ENCODE measurements at regions not wholly inside any gene's neighbourhood (a gene's known extent, or its start where the extent isn't known, plus 50 kb on each side); places are given as distances from the start of the nearest gene placed in this dataset.

DNA sequence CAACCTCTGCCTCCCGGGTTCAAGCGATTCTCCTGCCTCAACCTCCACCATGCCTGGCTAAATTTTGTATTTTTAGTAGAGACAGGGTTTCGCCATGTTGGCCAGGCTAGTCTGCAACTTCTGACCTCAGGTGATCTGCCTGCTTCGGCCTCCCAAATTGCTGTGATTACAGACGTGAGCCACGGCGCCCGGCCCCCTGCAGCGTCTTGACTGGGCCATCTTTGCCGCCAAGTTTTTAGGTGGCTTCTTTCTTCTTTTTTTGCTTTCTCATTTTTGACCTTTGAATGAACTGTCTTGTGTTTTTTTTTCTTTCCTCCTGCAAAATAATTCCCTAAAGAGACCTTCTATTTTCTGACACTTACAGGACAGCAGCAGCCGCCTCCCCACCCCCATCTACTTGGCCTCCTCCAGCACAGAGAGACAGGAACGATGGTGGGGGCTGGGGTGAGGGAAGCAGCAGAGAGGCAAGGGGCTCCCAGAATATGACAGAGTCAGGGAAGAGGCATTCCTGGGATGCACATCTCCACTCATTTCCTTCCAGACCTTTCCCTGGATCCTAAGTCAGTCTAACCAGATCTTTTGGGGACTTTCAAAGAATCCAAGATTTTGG lies 92.6 kb upstream of the ALX4 start:
- H3K27me3 ChIP-seq (ENCODE audit: control insufficient read depth in 1 of 2, insufficient read depth in 2 of 2, low read length in 2 of 2), result peaks cover 6 to 27% of the 10 kb centered on the region in 2 experiments; a peak in 4 of 5 replicates
- 45% methylated on average over 12 of the region's 12 CpGs for WGBS (ENCODE audit: low lambda C conversion rate)
- H4K20me1 ChIP-seq (ENCODE audit: insufficient read depth, low read length), result no peaks in the 10 kb centered on the region
- H3K27ac ChIP-seq (ENCODE audit: extremely low read length, insufficient read depth, low read length), result no peak overlapping the region
- intact Hi-C loops (cut with micrococcal nuclease; ENCODE audit: unreplicated experiment) (no loop called here), in situ Hi-C loops (cut with HindIII; ENCODE audit: extremely low pct_ligation_motif_present, low pct_unique_long_range_greater_than_20kb) (loop anchor here (25.0 kb wide), 1 partner anchor 90 kb away; the partner anchor contains the start of gene ALX4)
- H2AFZ ChIP-seq (ENCODE audit: low read length), result no peak overlapping the region
- DNase-seq (ENCODE audit: low spot score) (no peak), ATAC-seq (no peak), FAIRE-seq (no peak)
- no peak overlapping the region for H3K4me2 ChIP-seq (ENCODE audit: low read depth, low read length)
- no TSS peak for BruUV-seq (replicated peaks)
- H3K9me3 ChIP-seq (ENCODE audit: low read length), result no peaks in the 10 kb centered on the region
- POLR2A ChIA-PET, result no interaction called here
- H3K9ac ChIP-seq (ENCODE audit: insufficient read depth, low read depth, low read length), result no peak overlapping the region
- no peak for TF ChIP-seq MLLT10 (CRISPR knock-in tag; IDR thresholded peaks at IDR 0.05)
- CTCF ChIA-PET (ENCODE audit: low intra/inter-chr PET ratio, low total read pairs), result no interaction called here
- H3K36me3 ChIP-seq (replicated peaks in 1 of 2; ENCODE audit: control insufficient read depth in 1 of 2, insufficient read depth in 2 of 2, low read length in 2 of 2), result no peaks in the 10 kb centered on the region
- no peak overlapping the region for H3K4me3 ChIP-seq (replicated peaks in 1 of 3; ENCODE audit: insufficient read depth in 1 of 3, low read depth in 2 of 3, low read length in 3 of 3)
- no peaks in the 10 kb centered on the region for H3K79me2 ChIP-seq (ENCODE audit: insufficient read depth, low read length)
- no peaks in the 10 kb centered on the region for H3K4me1 ChIP-seq (ENCODE audit: insufficient read depth, low read length)

DNA sequence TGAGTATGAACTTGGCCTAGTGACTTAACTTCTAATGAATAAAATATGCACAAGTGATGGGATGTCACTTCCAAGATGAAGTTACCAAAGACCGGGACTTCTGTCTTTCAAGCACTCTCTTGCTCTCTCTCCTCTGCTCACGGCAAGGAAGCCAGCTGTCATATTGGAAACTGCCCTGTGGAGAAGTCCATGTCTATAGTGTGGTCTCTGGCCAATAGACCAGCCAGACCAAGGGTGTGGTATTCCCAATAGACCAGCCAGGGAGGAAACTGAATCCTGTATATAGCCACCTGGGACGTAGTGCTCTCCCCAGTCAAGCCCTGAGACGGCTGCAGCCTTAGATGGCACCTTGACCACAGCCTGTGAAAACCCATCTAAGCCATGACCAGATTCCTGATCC lies 93.2 kb upstream of the ALX4 start:
- no peak overlapping the region for H3K4me3 ChIP-seq (replicated peaks in 1 of 3; ENCODE audit: insufficient read depth in 1 of 3, low read depth in 2 of 3, low read length in 3 of 3)
- WGBS (ENCODE audit: low lambda C conversion rate), result 16% methylated on average over 4 of the region's 4 CpGs
- no peaks in the 10 kb centered on the region for H3K4me1 ChIP-seq (ENCODE audit: insufficient read depth, low read length)
- intact Hi-C loops (cut with micrococcal nuclease; ENCODE audit: unreplicated experiment), result no loop called here
- H3K9ac ChIP-seq (ENCODE audit: insufficient read depth, low read depth, low read length), result no peak overlapping the region
- in situ Hi-C loops (cut with HindIII; ENCODE audit: extremely low pct_ligation_motif_present, low pct_unique_long_range_greater_than_20kb), result loop anchor here (25.0 kb wide), 1 partner anchor 91 kb away; the partner anchor contains the start of gene ALX4
- FAIRE-seq (no peak), ATAC-seq (no peak), DNase-seq (ENCODE audit: low spot score) (no peak)
- no peaks in the 10 kb centered on the region for H3K36me3 ChIP-seq (replicated peaks in 1 of 2; ENCODE audit: control insufficient read depth in 1 of 2, insufficient read depth in 2 of 2, low read length in 2 of 2)
- CTCF ChIA-PET (ENCODE audit: low intra/inter-chr PET ratio, low total read pairs), result no interaction called here
- H3K79me2 ChIP-seq (ENCODE audit: insufficient read depth, low read length), result no peaks in the 10 kb centered on the region
- H4K20me1 ChIP-seq (ENCODE audit: insufficient read depth, low read length), result no peaks in the 10 kb centered on the region
- H3K9me3 ChIP-seq (ENCODE audit: low read length), result no peaks in the 10 kb centered on the region
- H3K27me3 ChIP-seq (ENCODE audit: control insufficient read depth in 1 of 2, insufficient read depth in 2 of 2, low read length in 2 of 2), result peaks cover 5 to 34% of the 10 kb centered on the region in 2 experiments; a peak in 4 of 5 replicates
- no peak overlapping the region for H3K4me2 ChIP-seq (ENCODE audit: low read depth, low read length)
- POLR2A ChIA-PET, result no interaction called here
- no peak overlapping the region for H2AFZ ChIP-seq (ENCODE audit: low read length)
- BruUV-seq (replicated peaks), result no TSS peak
- H3K27ac ChIP-seq (ENCODE audit: extremely low read length, insufficient read depth, low read length), result no peak overlapping the region
- TF ChIP-seq MEIS2 (CRISPR knock-in tag; IDR thresholded peaks at IDR 0.05), result no peak
- TF ChIP-seq PHF8 (CRISPR knock-in tag; IDR thresholded peaks at IDR 0.05), result no peak
- no peak for TF ChIP-seq GZF1 (CRISPR knock-in tag; IDR thresholded peaks at IDR 0.05)
- TF ChIP-seq FUBP1 (CRISPR knock-in tag; IDR thresholded peaks at IDR 0.05; ENCODE audit: borderline replicate concordance), result no peak
- TF ChIP-seq, protein P1, sequence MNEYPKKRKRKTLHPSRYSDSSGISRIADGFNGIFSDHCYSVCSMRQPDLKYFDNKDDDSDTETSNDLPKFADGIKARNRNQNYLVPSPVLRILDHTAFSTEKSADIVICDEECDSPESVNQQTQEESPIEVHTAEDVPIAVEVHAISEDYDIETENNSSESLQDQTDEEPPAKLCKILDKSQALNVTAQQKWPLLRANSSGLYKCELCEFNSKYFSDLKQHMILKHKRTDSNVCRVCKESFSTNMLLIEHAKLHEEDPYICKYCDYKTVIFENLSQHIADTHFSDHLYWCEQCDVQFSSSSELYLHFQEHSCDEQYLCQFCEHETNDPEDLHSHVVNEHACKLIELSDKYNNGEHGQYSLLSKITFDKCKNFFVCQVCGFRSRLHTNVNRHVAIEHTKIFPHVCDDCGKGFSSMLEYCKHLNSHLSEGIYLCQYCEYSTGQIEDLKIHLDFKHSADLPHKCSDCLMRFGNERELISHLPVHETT (CRISPR knock-in tag; conservative IDR thresholded peaks at IDR 0.05), result no peak
- TF ChIP-seq ZFP37 (CRISPR knock-in tag; IDR thresholded peaks at IDR 0.05; ENCODE audit: borderline replicate concordance), result no peak
- no peak for TF ChIP-seq SATB2 (CRISPR knock-in tag; IDR thresholded peaks at IDR 0.05)
- TF ChIP-seq PRPF4 (IDR thresholded peaks at IDR 0.05; ENCODE audit: low read depth, low read length, poor library complexity, severe bottlenecking), result no peak
- no peak for TF ChIP-seq MXI1 (IDR thresholded peaks at IDR 0.05; ENCODE audit: borderline replicate concordance, low read depth, low read length)
- TF ChIP-seq, protein P2, sequence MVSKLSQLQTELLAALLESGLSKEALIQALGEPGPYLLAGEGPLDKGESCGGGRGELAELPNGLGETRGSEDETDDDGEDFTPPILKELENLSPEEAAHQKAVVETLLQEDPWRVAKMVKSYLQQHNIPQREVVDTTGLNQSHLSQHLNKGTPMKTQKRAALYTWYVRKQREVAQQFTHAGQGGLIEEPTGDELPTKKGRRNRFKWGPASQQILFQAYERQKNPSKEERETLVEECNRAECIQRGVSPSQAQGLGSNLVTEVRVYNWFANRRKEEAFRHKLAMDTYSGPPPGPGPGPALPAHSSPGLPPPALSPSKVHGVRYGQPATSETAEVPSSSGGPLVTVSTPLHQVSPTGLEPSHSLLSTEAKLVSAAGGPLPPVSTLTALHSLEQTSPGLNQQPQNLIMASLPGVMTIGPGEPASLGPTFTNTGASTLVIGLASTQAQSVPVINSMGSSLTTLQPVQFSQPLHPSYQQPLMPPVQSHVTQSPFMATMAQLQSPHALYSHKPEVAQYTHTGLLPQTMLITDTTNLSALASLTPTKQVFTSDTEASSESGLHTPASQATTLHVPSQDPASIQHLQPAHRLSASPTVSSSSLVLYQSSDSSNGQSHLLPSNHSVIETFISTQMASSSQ (IDR thresholded peaks at IDR 0.05; ENCODE audit: low read depth), result no peak
- TF ChIP-seq, protein P2 (CRISPR knock-in tag; IDR thresholded peaks at IDR 0.05; ENCODE audit: borderline replicate concordance), result no peak
